Endothelial cell of umbilical vein (primary cell): ENCODE measurements at regions not wholly inside any gene's neighbourhood (a gene's known extent, or its start where the extent isn't known, plus 50 kb on each side); places are given as distances from the start of the nearest gene placed in this dataset.

Experiments
- BruUV-seq: library from RNA; stranded (reverse); fragments of 400-500 nt; replicated peaks from 2 replicates; lab custom pipeline; 2021; lab: Mats Ljungman, UMichigan
- CTCF ChIA-PET: fragments of 300-600, 350-600 bp; sonication (Branson Sonifier 250); formaldehyde crosslinking; loops from one replicate; lab custom pipeline; 2021; ENCODE audit warnings: antibody characterized with exemption, inconsistent platforms; lab: Charles Lee
- POLR2A ChIA-PET: fragments of 300-600, 350-600 bp; sonication (Branson Sonifier 250); formaldehyde crosslinking; loops from one replicate; lab custom pipeline; 2021; ENCODE audit warnings: antibody characterized with exemption, inconsistent platforms; lab: Charles Lee
- DNase-seq: peaks from one replicate; pipeline ENCODE4 v3.0.0-alpha.2; 2011; ENCODE audit warnings: low read depth, low spot score
- FAIRE-seq: peaks from 2 replicates; lab custom pipeline; 2011; peaks lifted over from hg19 to GRCh38; lab: Jason Lieb, UNC
- H2AFZ ChIP-seq: 2 replicates; pipeline ENCODE4 v1.6.0; 2012; ENCODE audit warnings: low read depth, low read length, control low read depth, inconsistent platforms
- H3K27ac ChIP-seq: 2 replicates; pipeline ENCODE4 v1.5.1; 2011; ENCODE audit warnings: low read depth, mild to moderate bottlenecking, control low read depth, low read length, moderate library complexity; ENCODE audit not compliant: insufficient read depth
- H3K27me3 ChIP-seq, 2 experiments: 2 replicates each; pipeline versions ENCODE4 v1.6.0 to v1.6.1; 2011; ENCODE audit warnings: low read length in 2 of 2, mixed read lengths in 1 of 2; ENCODE audit not compliant: control insufficient read depth in 2 of 2, insufficient read depth in 2 of 2
- H3K36me3 ChIP-seq, 2 experiments: 2 replicates in 1 of 2; 3 replicates in 1 of 2; pipeline ENCODE4 v1.5.1; 2011; ENCODE audit warnings: low read length in 2 of 2, mild to moderate bottlenecking in 1 of 2, moderate library complexity in 1 of 2; ENCODE audit not compliant: control insufficient read depth in 2 of 2, insufficient read depth in 2 of 2; ENCODE audit errors: extremely low read depth in 1 of 2
- H3K4me1 ChIP-seq: 3 replicates; pipeline ENCODE4 v1.5.1; 2011; ENCODE audit warnings: mild to moderate bottlenecking, low read length; ENCODE audit not compliant: control insufficient read depth, insufficient read depth; ENCODE audit errors: extremely low read depth
- H3K4me2 ChIP-seq: 2 replicates; pipeline ENCODE4 v1.6.1; 2011; ENCODE audit warnings: low read length, control low read depth, mixed read lengths; ENCODE audit not compliant: insufficient read depth
- H3K4me3 ChIP-seq, 3 experiments: fragments of 200-600 bp in 1 of 3; sonication (generic), shearing (Covaris generic) in 1 of 3; replicated peaks in 1 of 3; 2 replicates each; pipeline ENCODE4 v1.5.1; 2011 to 2016; ENCODE audit warnings: control low read depth in 3 of 3, low read length in 3 of 3, mild to moderate bottlenecking in 2 of 3, inconsistent platforms in 1 of 3, low read depth in 1 of 3, moderate library complexity in 1 of 3; ENCODE audit not compliant: insufficient read depth in 1 of 3
- H3K79me2 ChIP-seq: 2 replicates; pipeline ENCODE4 v1.6.0; 2012; ENCODE audit warnings: low read length, inconsistent platforms; ENCODE audit not compliant: control insufficient read depth, insufficient read depth
- H3K9ac ChIP-seq: replicated peaks from 2 replicates; pipeline ENCODE3; 2011; ENCODE audit warnings: low read length, control low read depth; ENCODE audit not compliant: insufficient read depth; ENCODE audit errors: extremely low read depth
- H3K9me1 ChIP-seq: replicated peaks from 3 replicates; pipeline ENCODE4 v1.6.0; 2011; ENCODE audit warnings: mild to moderate bottlenecking, low read length; ENCODE audit not compliant: control insufficient read depth, insufficient read depth; ENCODE audit errors: extremely low read depth
- H3K9me3 ChIP-seq: replicated peaks from 2 replicates; pipeline ENCODE4 v1.5.1; 2012; ENCODE audit warnings: low read length, inconsistent platforms; ENCODE audit not compliant: control insufficient read depth, insufficient read depth
- H4K20me1 ChIP-seq: replicated peaks from 2 replicates; pipeline ENCODE3; 2011; ENCODE audit warnings: mild to moderate bottlenecking, low read length; ENCODE audit not compliant: control insufficient read depth, insufficient read depth; ENCODE audit errors: extremely low read depth
- EZH2 ChIP-seq: IDR thresholded peaks from 2 replicates; pipeline ENCODE4 v1.6.1; 2012; ENCODE audit warnings: borderline replicate concordance, low read depth, mild to moderate bottlenecking, moderate library complexity, low read length, inconsistent platforms; ENCODE audit not compliant: severe bottlenecking
- FOS ChIP-seq: IDR thresholded peaks from 2 replicates; pipeline ENCODE4 v1.6.1; 2011; ENCODE audit warnings: mild to moderate bottlenecking, low read length, moderate library complexity, borderline replicate concordance; ENCODE audit not compliant: insufficient read depth
- GATA2 ChIP-seq: IDR thresholded peaks from 2 replicates; pipeline ENCODE4 v1.7.0; 2011; ENCODE audit warnings: low read depth, mild to moderate bottlenecking, moderate library complexity, mixed read lengths, low read length; ENCODE audit not compliant: insufficient read length, insufficient read depth
- JUN ChIP-seq: IDR thresholded peaks from 2 replicates; pipeline ENCODE4 v1.6.1; 2011; ENCODE audit warnings: borderline replicate concordance, low read depth; ENCODE audit not compliant: insufficient read length, insufficient read depth
- MAX ChIP-seq: IDR thresholded peaks from 2 replicates; pipeline ENCODE4 v1.6.1; 2011; ENCODE audit not compliant: insufficient read depth, insufficient read length
- MYC ChIP-seq: IDR thresholded peaks from one replicate; pipeline ENCODE4 v1.6.1; 2011; ENCODE audit warnings: mild to moderate bottlenecking, low read depth, low read length
- POLR2A ChIP-seq: IDR thresholded peaks from 2 replicates; pipeline ENCODE4 v1.6.1; 2012; ENCODE audit warnings: low read depth, mild to moderate bottlenecking, control low read depth, low read length
- POLR2AphosphoS5 ChIP-seq: IDR thresholded peaks from 2 replicates; pipeline ENCODE4 v1.6.1; 2012; ENCODE audit warnings: low read depth, mild to moderate bottlenecking, control low read depth, low read length, moderate library complexity; ENCODE audit not compliant: insufficient read depth
- dilution Hi-C: fragments of 300-500 bp; cut with MboI; formaldehyde crosslinking; loops from one replicate; pipeline ENCODE4 v1.15.0; 2019; ENCODE audit warnings: low sequenced_read_pairs; ENCODE audit not compliant: extremely low pct_ligation_motif_present
- intact Hi-C: fragments of 100-400 bp; cut with micrococcal nuclease; formaldehyde crosslinking; loops from one replicate; pipeline ENCODE4 v1.10.0; 2022
- TF ChIP-seq, protein P1 (sequence below), 2 donors: IDR thresholded peaks; 1 replicate in 1 of 2; 2 replicates in 1 of 2; pipeline ENCODE4 v1.5.1; 2011; ENCODE audit warnings: low read length in 2 of 2, mild to moderate bottlenecking in 2 of 2, moderate library complexity in 2 of 2, control low read depth in 1 of 2, inconsistent platforms in 1 of 2, low read depth in 1 of 2; ENCODE audit not compliant: insufficient read depth in 1 of 2; ENCODE audit errors: extremely low read depth in 1 of 2

DNA sequence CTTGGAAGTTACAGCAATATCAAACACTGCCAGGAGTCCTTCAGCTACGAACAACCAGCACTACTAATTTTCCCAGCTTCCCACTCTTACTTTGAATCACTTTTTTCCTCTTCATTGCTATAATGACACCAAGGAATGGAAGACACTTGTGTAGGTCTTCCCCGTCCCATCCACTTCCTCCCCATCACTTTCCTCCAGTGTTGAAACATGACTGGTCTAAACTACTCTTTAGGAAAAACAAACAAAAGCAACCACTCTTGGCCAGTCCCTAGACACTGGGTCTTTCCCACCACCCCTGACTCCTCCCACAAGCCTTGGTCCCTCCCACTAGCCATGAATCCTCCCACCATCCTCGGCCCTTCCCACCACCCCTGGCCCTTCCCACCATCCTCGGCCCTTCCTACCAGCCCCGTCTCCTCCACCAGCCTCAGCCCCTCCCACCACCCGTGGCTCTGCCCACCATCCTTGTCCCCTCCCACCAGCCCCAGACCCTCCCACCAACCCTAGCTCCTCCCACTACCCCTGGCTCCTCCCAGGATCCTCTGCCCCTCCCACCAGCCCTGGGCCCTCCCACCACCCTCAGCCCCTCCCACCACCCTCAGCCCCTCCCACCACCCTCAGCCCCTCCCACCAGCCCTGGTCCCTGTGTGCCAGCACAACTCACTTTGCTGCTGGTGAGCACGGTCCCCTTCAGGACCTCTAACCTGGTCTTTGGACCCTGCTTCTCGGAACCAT lies 68.5 kb downstream of the CXCL12 start:
- H3K36me3 ChIP-seq = no peaks in the 10 kb centered on the region
- no peaks in the 10 kb centered on the region for H3K9me3 ChIP-seq
- FAIRE-seq = no peak
- DNase-seq = no peak
- H3K79me2 ChIP-seq = no peaks in the 10 kb centered on the region
- dilution Hi-C loops = no loop called here
- CTCF ChIA-PET = no interaction called here
- intact Hi-C loops = loop anchor here (10.0 kb wide), 1 partner anchor 392 kb away; no protein-coding TSS in a partner anchor
- no peaks in the 10 kb centered on the region for H3K27me3 ChIP-seq
- POLR2A ChIA-PET = no interaction called here
- no peaks in the 10 kb centered on the region for H4K20me1 ChIP-seq
- H3K27ac ChIP-seq = no peak overlapping the region
- TF ChIP-seq, protein P1, sequence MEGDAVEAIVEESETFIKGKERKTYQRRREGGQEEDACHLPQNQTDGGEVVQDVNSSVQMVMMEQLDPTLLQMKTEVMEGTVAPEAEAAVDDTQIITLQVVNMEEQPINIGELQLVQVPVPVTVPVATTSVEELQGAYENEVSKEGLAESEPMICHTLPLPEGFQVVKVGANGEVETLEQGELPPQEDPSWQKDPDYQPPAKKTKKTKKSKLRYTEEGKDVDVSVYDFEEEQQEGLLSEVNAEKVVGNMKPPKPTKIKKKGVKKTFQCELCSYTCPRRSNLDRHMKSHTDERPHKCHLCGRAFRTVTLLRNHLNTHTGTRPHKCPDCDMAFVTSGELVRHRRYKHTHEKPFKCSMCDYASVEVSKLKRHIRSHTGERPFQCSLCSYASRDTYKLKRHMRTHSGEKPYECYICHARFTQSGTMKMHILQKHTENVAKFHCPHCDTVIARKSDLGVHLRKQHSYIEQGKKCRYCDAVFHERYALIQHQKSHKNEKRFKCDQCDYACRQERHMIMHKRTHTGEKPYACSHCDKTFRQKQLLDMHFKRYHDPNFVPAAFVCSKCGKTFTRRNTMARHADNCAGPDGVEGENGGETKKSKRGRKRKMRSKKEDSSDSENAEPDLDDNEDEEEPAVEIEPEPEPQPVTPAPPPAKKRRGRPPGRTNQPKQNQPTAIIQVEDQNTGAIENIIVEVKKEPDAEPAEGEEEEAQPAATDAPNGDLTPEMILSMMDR (IDR thresholded peaks at IDR 0.05; ENCODE audit: extremely low read depth in 1 of 2, insufficient read depth in 1 of 2, low read depth in 1 of 2, low read length in 2 of 2) = no peak
- TF ChIP-seq EZH2 = no peak
- no peak for TF ChIP-seq JUN
- TF ChIP-seq POLR2A = no peak
- TF ChIP-seq MAX = no peak
- no peak for TF ChIP-seq POLR2AphosphoS5
- TF ChIP-seq MYC = no peak
- TF ChIP-seq GATA2 = no peak
- no peak for TF ChIP-seq FOS
- H3K4me1 ChIP-seq = no peaks in the 10 kb centered on the region
- BruUV-seq = no TSS peak
- no peak overlapping the region for H3K4me2 ChIP-seq
- H3K4me3 ChIP-seq = no peak overlapping the region
- no peaks in the 10 kb centered on the region for H3K9me1 ChIP-seq
- no peak overlapping the region for H2AFZ ChIP-seq
- no peak overlapping the region for H3K9ac ChIP-seq
